Thyroid gland (tissue), 4 donors: ENCODE measurements at regions not wholly inside any gene's neighbourhood (a gene's known extent, or its start where the extent isn't known, plus 50 kb on each side); places are given as distances from the start of the nearest gene placed in this dataset.

ENCODE experiments used
- CTCF ChIP-seq, 6 experiments: fragments of 200-600 bp in 3 of 6; fragments of 450-650 bp in 3 of 6; sonication (generic) in 3 of 6; IDR thresholded peaks; one replicate each; pipeline ENCODE4 v1.5.1; 2016 to 2019; ENCODE audit warnings: antibody characterized with exemption in 6 of 6, mild to moderate bottlenecking in 2 of 6, inconsistent platforms in 1 of 6, moderate library complexity in 1 of 6
- POLR2A ChIP-seq, 2 donors: fragments of 450-650 bp; IDR thresholded peaks; one replicate each; pipeline ENCODE4 v1.6.1; 2017; ENCODE audit warnings: antibody characterized with exemption in 2 of 2, mild to moderate bottlenecking in 2 of 2, moderate library complexity in 1 of 2

- TF ChIP-seq CTCF (IDR thresholded peaks at IDR 0.05) (no peak), POLR2A (IDR thresholded peaks at IDR 0.05) (no peak)
Measured at GRCh38 chr18:44025421-44025820, 655.3 kb upstream of the SETBP1 start.
